ENCODE measurements at regions not wholly inside any gene's neighbourhood (a gene's known extent, or its start where the extent isn't known, plus 50 kb on each side); places are given as distances from the start of the nearest gene placed in this dataset.
A peak's percentile ranks its signal among the peaks of the same experiment; 100 is the strongest.

- Histone ChIP-seq H4K20me1 (ENCODE audit: control insufficient read depth, extremely low read depth, insufficient read depth, low read length) (no peaks in the 10 kb centered on the region), H3K27me3 (ENCODE audit: control insufficient read depth, insufficient read depth, low read length) (no peaks in the 10 kb centered on the region), H2AFZ (ENCODE audit: low read length) (no peak overlapping the region), H3K9me3 (ENCODE audit: control insufficient read depth, insufficient read depth, low read depth, low read length) (no peaks in the 10 kb centered on the region), H3K9ac (ENCODE audit: insufficient read depth, low read length) (no peak overlapping the region), H3K36me3 (ENCODE audit: control insufficient read depth, insufficient read depth, low read length) (no peaks in the 10 kb centered on the region), H3K4me2 (ENCODE audit: extremely low read depth, insufficient read depth, low read length) (no peak overlapping the region), H3K4me3 (replicated peaks in 1 of 4; ENCODE audit: control extremely low read depth in 1 of 4, insufficient read depth in 1 of 4, low read depth in 3 of 4, low read length in 4 of 4) (no peak overlapping the region), H3K27ac (ENCODE audit: insufficient read depth, low read length) (no peak overlapping the region), H3K4me1 (ENCODE audit: control insufficient read depth, extremely low read depth, insufficient read depth, low read length) (no peaks in the 10 kb centered on the region), H3K79me2 (ENCODE audit: control insufficient read depth, insufficient read depth, low read length) (no peaks in the 10 kb centered on the region)
- TF ChIP-seq, protein P1, sequence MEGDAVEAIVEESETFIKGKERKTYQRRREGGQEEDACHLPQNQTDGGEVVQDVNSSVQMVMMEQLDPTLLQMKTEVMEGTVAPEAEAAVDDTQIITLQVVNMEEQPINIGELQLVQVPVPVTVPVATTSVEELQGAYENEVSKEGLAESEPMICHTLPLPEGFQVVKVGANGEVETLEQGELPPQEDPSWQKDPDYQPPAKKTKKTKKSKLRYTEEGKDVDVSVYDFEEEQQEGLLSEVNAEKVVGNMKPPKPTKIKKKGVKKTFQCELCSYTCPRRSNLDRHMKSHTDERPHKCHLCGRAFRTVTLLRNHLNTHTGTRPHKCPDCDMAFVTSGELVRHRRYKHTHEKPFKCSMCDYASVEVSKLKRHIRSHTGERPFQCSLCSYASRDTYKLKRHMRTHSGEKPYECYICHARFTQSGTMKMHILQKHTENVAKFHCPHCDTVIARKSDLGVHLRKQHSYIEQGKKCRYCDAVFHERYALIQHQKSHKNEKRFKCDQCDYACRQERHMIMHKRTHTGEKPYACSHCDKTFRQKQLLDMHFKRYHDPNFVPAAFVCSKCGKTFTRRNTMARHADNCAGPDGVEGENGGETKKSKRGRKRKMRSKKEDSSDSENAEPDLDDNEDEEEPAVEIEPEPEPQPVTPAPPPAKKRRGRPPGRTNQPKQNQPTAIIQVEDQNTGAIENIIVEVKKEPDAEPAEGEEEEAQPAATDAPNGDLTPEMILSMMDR (conservative IDR thresholded peaks at IDR 0.05 in 1 of 2, IDR thresholded peaks at IDR 0.05 in 1 of 2; ENCODE audit: low read depth in 1 of 2, low read length in 2 of 2): no peak
- TF ChIP-seq EZH2 (IDR thresholded peaks at IDR 0.05; ENCODE audit: low read length, missing control alignments): no peak
- DNase-seq (ENCODE audit: low read depth in 2 of 2): peak in 1 of 2 donors; percentile 16
Measured at GRCh38 chr6:25066593-25066992, 130.8 kb upstream of the RIPOR2 start.

DNA sequence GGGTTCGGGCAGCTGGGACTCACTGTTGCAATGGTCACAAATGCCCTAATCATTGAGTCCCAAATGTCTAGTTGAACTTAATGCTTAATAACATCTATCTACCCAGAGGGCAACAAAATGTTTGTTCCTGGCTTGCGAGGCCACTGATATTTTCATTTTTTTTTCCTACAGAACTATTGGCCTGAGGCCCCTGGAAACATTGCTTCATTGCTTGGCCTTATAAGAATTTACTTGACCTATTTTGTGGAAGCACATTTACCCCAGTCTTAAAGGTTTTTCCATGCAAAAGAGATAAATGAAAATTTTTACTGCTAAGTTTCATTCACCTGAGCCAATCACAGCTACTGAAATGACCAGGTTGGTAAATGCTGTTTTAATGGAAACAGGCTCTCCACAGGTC lies 133.1 kb upstream of the RIPOR2 start:
- no peaks in the 10 kb centered on the region for H3K36me3 ChIP-seq (ENCODE audit: control insufficient read depth, insufficient read depth, low read length)
- H4K20me1 ChIP-seq (ENCODE audit: control insufficient read depth, extremely low read depth, insufficient read depth, low read length): no peaks in the 10 kb centered on the region
- no peak for DNase-seq (ENCODE audit: low read depth in 2 of 2)
- H3K4me1 ChIP-seq (ENCODE audit: control insufficient read depth, extremely low read depth, insufficient read depth, low read length): no peaks in the 10 kb centered on the region
- no peaks in the 10 kb centered on the region for H3K79me2 ChIP-seq (ENCODE audit: control insufficient read depth, insufficient read depth, low read length)
- no peak overlapping the region for H2AFZ ChIP-seq (ENCODE audit: low read length)
- H3K4me3 ChIP-seq (replicated peaks in 1 of 4; ENCODE audit: control extremely low read depth in 1 of 4, insufficient read depth in 1 of 4, low read depth in 3 of 4, low read length in 4 of 4): no peak overlapping the region
- TF ChIP-seq, protein P1 (conservative IDR thresholded peaks at IDR 0.05 in 1 of 2, IDR thresholded peaks at IDR 0.05 in 1 of 2; ENCODE audit: low read depth in 1 of 2, low read length in 2 of 2): no peak
- no peaks in the 10 kb centered on the region for H3K27me3 ChIP-seq (ENCODE audit: control insufficient read depth, insufficient read depth, low read length)
- no peak overlapping the region for H3K27ac ChIP-seq (ENCODE audit: insufficient read depth, low read length)
- H3K4me2 ChIP-seq (ENCODE audit: extremely low read depth, insufficient read depth, low read length): no peak overlapping the region
- H3K9me3 ChIP-seq (ENCODE audit: control insufficient read depth, insufficient read depth, low read depth, low read length): no peaks in the 10 kb centered on the region
- no peak overlapping the region for H3K9ac ChIP-seq (ENCODE audit: insufficient read depth, low read length)

DNA sequence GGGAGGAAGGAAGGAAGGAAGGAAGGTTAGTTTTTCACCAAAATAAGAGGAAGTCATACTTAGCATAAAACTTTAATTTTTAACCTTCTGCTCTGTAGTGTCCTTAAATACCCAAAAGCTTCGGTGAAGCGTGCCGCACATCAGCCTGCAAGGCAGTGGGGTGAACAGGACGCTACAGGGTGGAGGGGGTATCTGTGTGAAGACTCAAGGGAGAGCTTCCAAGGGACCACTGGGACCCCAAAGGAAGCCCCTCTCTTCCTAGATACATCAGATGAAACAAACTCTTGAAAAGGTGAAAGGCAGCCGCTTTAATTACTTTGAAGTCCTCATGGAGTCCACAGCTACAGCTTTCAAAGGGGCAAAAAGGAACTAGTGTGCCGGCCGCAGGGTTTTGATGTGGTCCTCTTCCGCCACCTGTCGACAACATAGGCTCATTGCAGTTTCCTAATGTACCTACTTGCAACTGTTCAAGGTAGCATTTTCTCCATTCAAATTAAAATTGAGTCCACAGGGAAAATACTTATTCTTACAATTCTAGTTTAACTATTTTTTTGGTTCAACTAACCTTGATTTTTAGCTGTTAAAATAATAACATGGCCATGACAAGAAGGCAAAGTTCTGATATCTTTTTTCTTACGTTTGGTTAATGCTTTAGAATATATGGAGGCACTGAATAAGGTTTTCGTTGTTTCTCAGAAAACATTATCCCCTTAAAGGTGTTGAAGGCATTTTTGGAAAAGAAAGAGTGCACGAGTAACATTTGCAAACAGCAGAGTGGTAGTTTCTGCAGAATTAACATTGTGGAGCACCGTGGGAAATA lies 135.0 kb upstream of the RIPOR2 start:
- H3K27ac ChIP-seq (ENCODE audit: insufficient read depth, low read length): no peak overlapping the region
- H3K9me3 ChIP-seq (ENCODE audit: control insufficient read depth, insufficient read depth, low read depth, low read length): no peaks in the 10 kb centered on the region
- no peak overlapping the region for H3K4me2 ChIP-seq (ENCODE audit: extremely low read depth, insufficient read depth, low read length)
- H3K4me1 ChIP-seq (ENCODE audit: control insufficient read depth, extremely low read depth, insufficient read depth, low read length): no peaks in the 10 kb centered on the region
- no peak overlapping the region for H3K9ac ChIP-seq (ENCODE audit: insufficient read depth, low read length)
- no peak overlapping the region for H2AFZ ChIP-seq (ENCODE audit: low read length)
- peak; percentile 69 to 83 for DNase-seq (ENCODE audit: low read depth in 2 of 2)
- H4K20me1 ChIP-seq (ENCODE audit: control insufficient read depth, extremely low read depth, insufficient read depth, low read length): no peaks in the 10 kb centered on the region
- no peaks in the 10 kb centered on the region for H3K36me3 ChIP-seq (ENCODE audit: control insufficient read depth, insufficient read depth, low read length)
- TF ChIP-seq, protein P1 (conservative IDR thresholded peaks at IDR 0.05 in 1 of 2, IDR thresholded peaks at IDR 0.05 in 1 of 2; ENCODE audit: low read depth in 1 of 2, low read length in 2 of 2): peak; percentile 91 to 92
- no peak for TF ChIP-seq EZH2 (IDR thresholded peaks at IDR 0.05; ENCODE audit: low read length, missing control alignments)
- no peaks in the 10 kb centered on the region for H3K27me3 ChIP-seq (ENCODE audit: control insufficient read depth, insufficient read depth, low read length)
- H3K4me3 ChIP-seq (replicated peaks in 1 of 4; ENCODE audit: control extremely low read depth in 1 of 4, insufficient read depth in 1 of 4, low read depth in 3 of 4, low read length in 4 of 4): no peak overlapping the region
- H3K79me2 ChIP-seq (ENCODE audit: control insufficient read depth, insufficient read depth, low read length): no peaks in the 10 kb centered on the region

Measured in fibroblast of lung (primary cell).